ENCODE measurements at regions not wholly inside any gene's neighbourhood (a gene's known extent, or its start where the extent isn't known, plus 50 kb on each side); places are given as distances from the start of the nearest gene placed in this dataset.

- H3K9me3 ChIP-seq (ENCODE audit: control extremely low read depth in 1 of 3, control insufficient read depth in 2 of 3, insufficient read depth in 1 of 3, low read length in 2 of 3): no peaks in the 10 kb centered on the region
- no peaks in the 10 kb centered on the region for H3K79me2 ChIP-seq (ENCODE audit: control insufficient read depth, insufficient read depth, low read length)
- H3K27ac ChIP-seq (ENCODE audit: low read length in 2 of 2): no peak overlapping the region
- Mint-ChIP-seq H3K27ac (no peak overlapping the region), H3K4me1 (no peaks in the 10 kb centered on the region), H3K4me3 (no peak overlapping the region), H3K27me3 (peaks cover 52% of the 10 kb centered on the region), H3K9me3 (ENCODE audit: insufficient read depth) (no peaks in the 10 kb centered on the region)
- TF ChIP-seq CTCF (IDR thresholded peaks at IDR 0.05): no peak
- no peak for TF ChIP-seq EZH2 (IDR thresholded peaks at IDR 0.05; ENCODE audit: borderline replicate concordance, insufficient read depth, low read depth, low read length, poor library complexity, severe bottlenecking)
- no peaks in the 10 kb centered on the region for H3K4me1 ChIP-seq (ENCODE audit: control insufficient read depth in 2 of 2, insufficient read depth in 2 of 2, low read length in 2 of 2)
- intact Hi-C loops (cut with micrococcal nuclease): no loop called here
- no peak for DNase-seq
- no peaks in the 10 kb centered on the region for H3K36me3 ChIP-seq (replicated peaks in 1 of 2; ENCODE audit: control extremely low read depth in 1 of 2, control insufficient read depth in 1 of 2, extremely low read depth in 1 of 2, insufficient read depth in 2 of 2, low read length in 1 of 2)
- ChIA-PET CTCF (no interaction called here), POLR2A (no interaction called here)
- H3K4me2 ChIP-seq (replicated peaks; ENCODE audit: low read depth, low read length, poor library complexity, severe bottlenecking): no peak overlapping the region
- WGBS (ENCODE audit: insufficient coverage): 84% methylated on average over 11 of the region's 14 CpGs
- H4K20me1 ChIP-seq (ENCODE audit: control insufficient read depth, insufficient read depth, low read length, poor library complexity, severe bottlenecking): no peaks in the 10 kb centered on the region
- no peak overlapping the region for H2AFZ ChIP-seq (ENCODE audit: insufficient read depth, low read depth, low read length, poor library complexity, severe bottlenecking)
- H3K9ac ChIP-seq (ENCODE audit: low read length): no peak overlapping the region
- peaks cover 0 to 9% (median 2%) of the 10 kb centered on the region in 4 experiments for H3K27me3 ChIP-seq (replicated peaks in 1 of 4; ENCODE audit: control extremely low read depth in 1 of 4, control insufficient read depth in 3 of 4, insufficient read depth in 4 of 4, low read length in 3 of 4)
- ATAC-seq (ENCODE audit: low read depth): no peak
- H3K4me3 ChIP-seq (ENCODE audit: control extremely low read depth in 1 of 5, extremely low read depth in 1 of 5, insufficient read depth in 1 of 5, low read depth in 2 of 5, low read length in 4 of 5): no peak overlapping the region
Observed at GRCh38 chr15:77691607-77692006, 58.9 kb upstream of the LINGO1 start.

GRCh38 chr15:77689821-77690220 is 57.1 kb upstream of the LINGO1 start:
- Histone ChIP-seq H3K9ac (ENCODE audit: low read length) (no peak overlapping the region), H3K27me3 (replicated peaks in 1 of 4; ENCODE audit: control extremely low read depth in 1 of 4, control insufficient read depth in 3 of 4, insufficient read depth in 4 of 4, low read length in 3 of 4) (peaks cover 0 to 5% (median 2%) of the 10 kb centered on the region in 4 experiments), H3K4me3 (ENCODE audit: control extremely low read depth in 1 of 5, extremely low read depth in 1 of 5, insufficient read depth in 1 of 5, low read depth in 2 of 5, low read length in 4 of 5) (no peak overlapping the region), H4K20me1 (ENCODE audit: control insufficient read depth, insufficient read depth, low read length, poor library complexity, severe bottlenecking) (no peaks in the 10 kb centered on the region), H3K36me3 (replicated peaks in 1 of 2; ENCODE audit: control extremely low read depth in 1 of 2, control insufficient read depth in 1 of 2, extremely low read depth in 1 of 2, insufficient read depth in 2 of 2, low read length in 1 of 2) (no peaks in the 10 kb centered on the region), H3K9me3 (ENCODE audit: control extremely low read depth in 1 of 3, control insufficient read depth in 2 of 3, insufficient read depth in 1 of 3, low read length in 2 of 3) (no peaks in the 10 kb centered on the region), H2AFZ (ENCODE audit: insufficient read depth, low read depth, low read length, poor library complexity, severe bottlenecking) (no peak overlapping the region), H3K4me2 (replicated peaks; ENCODE audit: low read depth, low read length, poor library complexity, severe bottlenecking) (no peak overlapping the region), H3K79me2 (ENCODE audit: control insufficient read depth, insufficient read depth, low read length) (no peaks in the 10 kb centered on the region), H3K27ac (ENCODE audit: low read length in 2 of 2) (no peak overlapping the region), H3K4me1 (ENCODE audit: control insufficient read depth in 2 of 2, insufficient read depth in 2 of 2, low read length in 2 of 2) (no peaks in the 10 kb centered on the region)
- Mint-ChIP-seq H3K27me3 (peaks cover 52% of the 10 kb centered on the region), H3K4me1 (no peaks in the 10 kb centered on the region), H3K27ac (no peak overlapping the region), H3K4me3 (no peak overlapping the region), H3K9me3 (ENCODE audit: insufficient read depth) (no peaks in the 10 kb centered on the region)
- no peak for ATAC-seq (ENCODE audit: low read depth)
- ChIA-PET POLR2A (no interaction called here), CTCF (no interaction called here)
- intact Hi-C loops (cut with micrococcal nuclease): no loop called here
- no peak for DNase-seq
- no peak for TF ChIP-seq EZH2 (IDR thresholded peaks at IDR 0.05; ENCODE audit: borderline replicate concordance, insufficient read depth, low read depth, low read length, poor library complexity, severe bottlenecking)
- no CpG with 5 or more reads among the region's 4 CpGs for WGBS (ENCODE audit: insufficient coverage)

Data from B cell (primary cell).